Lung (tissue), 11 donors: ENCODE measurements at regions not wholly inside any gene's neighbourhood (a gene's known extent, or its start where the extent isn't known, plus 50 kb on each side); places are given as distances from the start of the nearest gene placed in this dataset.

Experiments used
- ATAC-seq: fragments of 200-7000 bp; cut with Tn5 transposase; one replicate; pipeline ENCODE4 v1.9.1; 2020; ENCODE audit warnings: moderate number of reproducible peaks; ENCODE audit not compliant: insufficient read depth, low FRiP score
- DNase-seq, 3 donors: peaks; one replicate each; pipeline ENCODE4 v3.0.0-alpha.2; 2013 to 2017
- H3K27ac ChIP-seq, 2 donors: one replicate each; pipeline ENCODE4 v1.5.1; 2013; ENCODE audit warnings: mild to moderate bottlenecking in 2 of 2, moderate library complexity in 2 of 2, control low read depth in 1 of 2, inconsistent platforms in 1 of 2, low read depth in 1 of 2, low read length in 1 of 2
- H3K27me3 ChIP-seq, 3 donors: one replicate each; pipeline ENCODE4 v1.5.1; 2013; ENCODE audit warnings: low read length in 2 of 3; ENCODE audit not compliant: control insufficient read depth in 3 of 3, insufficient read depth in 3 of 3
- H3K36me3 ChIP-seq, 4 donors: one replicate each; pipeline ENCODE4 v1.5.1; 2013; ENCODE audit warnings: low read length in 4 of 4, mild to moderate bottlenecking in 1 of 4, moderate library complexity in 1 of 4; ENCODE audit not compliant: control insufficient read depth in 4 of 4, insufficient read depth in 4 of 4
- H3K4me1 ChIP-seq, 5 donors: one replicate each; pipeline ENCODE4 v1.5.1; 2013; ENCODE audit warnings: low read length in 5 of 5, mild to moderate bottlenecking in 2 of 5, moderate library complexity in 1 of 5; ENCODE audit not compliant: control insufficient read depth in 5 of 5, insufficient read depth in 5 of 5
- H3K4me3 ChIP-seq: one replicate; pipeline ENCODE4 v1.5.1; 2013; ENCODE audit warnings: mild to moderate bottlenecking, control low read depth, moderate library complexity
- H3K9ac ChIP-seq, 2 donors: one replicate each; pipeline ENCODE4 v1.5.1; 2013; ENCODE audit warnings: low read length in 2 of 2, control low read depth in 1 of 2; ENCODE audit not compliant: insufficient read depth in 1 of 2
- H3K9me3 ChIP-seq, 4 donors: one replicate each; pipeline ENCODE4 v1.5.1; 2013; ENCODE audit warnings: low read length in 3 of 4, mild to moderate bottlenecking in 1 of 4, moderate library complexity in 1 of 4; ENCODE audit not compliant: control insufficient read depth in 4 of 4, insufficient read depth in 3 of 4
- CTCF ChIP-seq: IDR thresholded peaks from 2 replicates; pipeline ENCODE4 v1.5.1; 2012; ENCODE audit warnings: mild to moderate bottlenecking; ENCODE audit errors: control extremely low read depth, extremely low read depth
- WGBS, 2 donors: extraction: QIAGEN DNeasy Blood & Tissue Kit; methylation state at CpG; one replicate each; pipeline ENCODE4 v1.1.7; 2013; 5-methylcytosine and 5-hydroxymethylcytosine counted together
- donor health status: control.
- donor health status: control.
- donor health status: Bipolar disorder and iron deficiency.
- donor health status: healthy.
- donor health status: DM: yes; HTN: yes; CAD: no.

GRCh38 chr3:65118912-65119499, 431.2 kb upstream of the ADAMTS9 start:
- WGBS, 2 donors, result 68 to 80% methylated on average over 5 of the region's 5 CpGs

DNA sequence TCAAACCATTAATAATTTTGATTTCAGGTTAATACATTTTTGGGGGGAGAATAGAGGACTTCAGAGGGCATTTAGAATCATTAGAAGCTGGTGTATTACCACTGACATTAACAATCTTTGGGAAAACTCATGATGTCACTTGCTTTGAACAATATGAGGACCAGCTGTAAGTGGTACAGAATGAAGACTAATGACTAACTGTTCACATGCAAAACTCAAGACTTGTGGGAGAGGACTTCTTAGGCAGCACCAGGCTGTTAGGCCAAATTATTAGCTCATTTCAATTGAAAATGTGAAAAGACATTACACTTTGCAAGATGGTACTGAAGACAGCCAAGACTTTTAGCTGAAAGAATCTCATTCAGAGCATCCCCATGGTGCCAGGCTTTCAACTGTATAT, 426.2 kb upstream of the ADAMTS9 start:
- no peak for DNase-seq
- Histone ChIP-seq H3K9ac (no peak overlapping the region), H3K27me3 (no peaks in the 10 kb centered on the region)

More at GRCh38 chr3:65118912-65119499, 431.2 kb upstream of the ADAMTS9 start:
- DNase-seq, result no peak
- no peak for TF ChIP-seq CTCF
- no peaks in the 10 kb centered on the region for H3K36me3 ChIP-seq
- H3K9me3 ChIP-seq, result peaks cover 0 to 6% (median 0%) of the 10 kb centered on the region in 4 donors
- ATAC-seq, result no peak
- H3K4me1 ChIP-seq, result no peaks in the 10 kb centered on the region
- no peak overlapping the region for H3K4me3 ChIP-seq
- H3K9ac ChIP-seq, result no peak overlapping the region
- H3K27me3 ChIP-seq, result no peaks in the 10 kb centered on the region
- no peak overlapping the region for H3K27ac ChIP-seq

GRCh38 chr3:65112751-65113300, 425.0 kb upstream of the ADAMTS9 start:
- DNase-seq (peak; percentile 21 to 71 (median 39)), ATAC-seq (no peak)
- H3K4me3 ChIP-seq, result no peak overlapping the region
- no peaks in the 10 kb centered on the region for H3K36me3 ChIP-seq
- WGBS, 2 donors, result 83 to 84% methylated on average over 6 of the region's 6 CpGs
- H3K9ac ChIP-seq, result no peak overlapping the region
- H3K4me1 ChIP-seq, result peaks cover 0 to 8% (median 0%) of the 10 kb centered on the region in 5 donors
- no peak for TF ChIP-seq CTCF
- H3K27me3 ChIP-seq, result no peaks in the 10 kb centered on the region
- no peak overlapping the region for H3K27ac ChIP-seq
- H3K9me3 ChIP-seq, result no peaks in the 10 kb centered on the region

More for the DNA sequence above, 426.2 kb upstream of the ADAMTS9 start:
- TF ChIP-seq CTCF, result no peak
- Histone ChIP-seq H3K9me3 (no peaks in the 10 kb centered on the region), H3K4me3 (no peak overlapping the region), H3K27ac (no peak overlapping the region), H3K4me1 (peaks cover 0 to 8% (median 0%) of the 10 kb centered on the region in 5 donors), H3K36me3 (no peaks in the 10 kb centered on the region)
- no peak for ATAC-seq
